ENCODE measurements at regions not wholly inside any gene's neighbourhood (a gene's known extent, or its start where the extent isn't known, plus 50 kb on each side); places are given as distances from the start of the nearest gene placed in this dataset.

DNA sequence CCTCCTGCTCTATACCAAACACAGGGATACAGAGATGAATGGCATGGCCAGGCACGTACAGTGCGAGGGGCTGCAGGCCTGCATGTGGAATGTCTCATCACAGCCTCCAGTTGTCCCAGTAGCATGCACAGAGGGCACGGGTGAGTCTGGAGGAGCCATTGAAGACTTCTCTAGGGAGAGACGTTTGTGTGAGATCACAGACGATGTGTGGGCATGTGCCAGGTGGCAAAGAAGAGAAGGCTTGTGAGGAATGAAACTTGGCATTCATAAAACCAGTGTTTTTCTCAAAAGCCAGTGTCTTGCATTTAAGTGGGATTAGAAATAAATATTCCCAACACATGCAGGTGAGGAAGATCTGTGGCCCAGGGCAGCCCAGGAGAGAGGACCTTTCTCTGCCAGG lies 119.1 kb upstream of the UBE3A start:
- no peak for TF ChIP-seq EZH2 (IDR thresholded peaks at IDR 0.05; ENCODE audit: low read length)
- TF ChIP-seq, protein P1, sequence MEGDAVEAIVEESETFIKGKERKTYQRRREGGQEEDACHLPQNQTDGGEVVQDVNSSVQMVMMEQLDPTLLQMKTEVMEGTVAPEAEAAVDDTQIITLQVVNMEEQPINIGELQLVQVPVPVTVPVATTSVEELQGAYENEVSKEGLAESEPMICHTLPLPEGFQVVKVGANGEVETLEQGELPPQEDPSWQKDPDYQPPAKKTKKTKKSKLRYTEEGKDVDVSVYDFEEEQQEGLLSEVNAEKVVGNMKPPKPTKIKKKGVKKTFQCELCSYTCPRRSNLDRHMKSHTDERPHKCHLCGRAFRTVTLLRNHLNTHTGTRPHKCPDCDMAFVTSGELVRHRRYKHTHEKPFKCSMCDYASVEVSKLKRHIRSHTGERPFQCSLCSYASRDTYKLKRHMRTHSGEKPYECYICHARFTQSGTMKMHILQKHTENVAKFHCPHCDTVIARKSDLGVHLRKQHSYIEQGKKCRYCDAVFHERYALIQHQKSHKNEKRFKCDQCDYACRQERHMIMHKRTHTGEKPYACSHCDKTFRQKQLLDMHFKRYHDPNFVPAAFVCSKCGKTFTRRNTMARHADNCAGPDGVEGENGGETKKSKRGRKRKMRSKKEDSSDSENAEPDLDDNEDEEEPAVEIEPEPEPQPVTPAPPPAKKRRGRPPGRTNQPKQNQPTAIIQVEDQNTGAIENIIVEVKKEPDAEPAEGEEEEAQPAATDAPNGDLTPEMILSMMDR (optimal IDR thresholded peaks at IDR 0.05 in 1 of 3, IDR thresholded peaks at IDR 0.05 in 1 of 3, conservative IDR thresholded peaks at IDR 0.05 in 1 of 3; ENCODE audit: extremely low read depth in 1 of 3, insufficient read depth in 2 of 3, low read length in 3 of 3), result no peak
- Histone ChIP-seq H3K27ac (ENCODE audit: control insufficient read depth, insufficient read depth, low read length) (no peak overlapping the region), H3K9me1 (ENCODE audit: control insufficient read depth, extremely low read depth, insufficient read depth, low read length) (no peaks in the 10 kb centered on the region), H3K36me3 (ENCODE audit: control insufficient read depth in 2 of 2, extremely low read depth in 1 of 2, insufficient read depth in 2 of 2, low read length in 2 of 2) (no peaks in the 10 kb centered on the region), H3K27me3 (ENCODE audit: control insufficient read depth, extremely low read depth, insufficient read depth, low read length) (no peaks in the 10 kb centered on the region), H3K9ac (ENCODE audit: control insufficient read depth, extremely low read depth, insufficient read depth, low read length) (no peak overlapping the region), H3K4me2 (ENCODE audit: control insufficient read depth, extremely low read depth, insufficient read depth, low read depth, low read length) (no peak overlapping the region), H3K79me2 (ENCODE audit: control insufficient read depth, insufficient read depth, low read length) (no peaks in the 10 kb centered on the region), H3K9me3 (ENCODE audit: control insufficient read depth, low read depth, low read length) (peaks cover 12% of the 10 kb centered on the region), H3K4me1 (ENCODE audit: control insufficient read depth, extremely low read depth, insufficient read depth, low read length) (no peaks in the 10 kb centered on the region), H2AFZ (ENCODE audit: control insufficient read depth, low read length) (no peak overlapping the region), H3K4me3 (ENCODE audit: control insufficient read depth in 2 of 3, extremely low read depth in 1 of 3, insufficient read depth in 2 of 3, low read depth in 1 of 3, low read length in 3 of 3) (no peak overlapping the region), H4K20me1 (ENCODE audit: control insufficient read depth, extremely low read depth, insufficient read depth, low read length) (no peaks in the 10 kb centered on the region)
- dilution Hi-C loops (cut with MboI; ENCODE audit: extremely low pct_ligation_motif_present, low sequenced_read_pairs), result no loop called here
- DNase-seq (ENCODE audit: low read depth, low spot score), result no peak
- no peak for FAIRE-seq

DNA sequence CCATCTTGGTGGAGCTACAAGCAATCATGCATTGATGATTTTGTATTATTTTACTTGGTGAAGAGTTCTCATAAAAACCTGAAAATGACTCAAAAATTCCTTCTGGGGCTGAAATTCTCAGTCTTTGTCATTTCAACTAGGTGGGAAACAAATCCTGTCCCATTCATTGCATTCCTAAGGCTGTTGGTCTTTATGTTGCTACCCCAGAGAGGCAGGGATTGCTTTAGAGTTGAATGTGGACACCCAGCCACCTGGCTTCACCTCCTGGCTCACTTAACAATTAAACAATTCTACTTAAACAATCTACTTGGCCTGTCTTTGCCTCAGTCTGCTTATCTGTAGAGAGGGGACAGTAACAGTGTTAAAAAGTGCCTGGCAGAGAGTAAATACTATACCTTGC lies 117.3 kb upstream of the UBE3A start:
- Histone ChIP-seq H3K9me1 (ENCODE audit: control insufficient read depth, extremely low read depth, insufficient read depth, low read length) (no peaks in the 10 kb centered on the region), H2AFZ (ENCODE audit: control insufficient read depth, low read length) (no peak overlapping the region), H3K36me3 (ENCODE audit: control insufficient read depth in 2 of 2, extremely low read depth in 1 of 2, insufficient read depth in 2 of 2, low read length in 2 of 2) (no peaks in the 10 kb centered on the region), H3K27ac (ENCODE audit: control insufficient read depth, insufficient read depth, low read length) (no peak overlapping the region), H3K4me1 (ENCODE audit: control insufficient read depth, extremely low read depth, insufficient read depth, low read length) (no peaks in the 10 kb centered on the region), H3K79me2 (ENCODE audit: control insufficient read depth, insufficient read depth, low read length) (no peaks in the 10 kb centered on the region), H3K4me2 (ENCODE audit: control insufficient read depth, extremely low read depth, insufficient read depth, low read depth, low read length) (no peak overlapping the region), H3K9me3 (ENCODE audit: control insufficient read depth, low read depth, low read length) (peaks cover 12% of the 10 kb centered on the region), H3K9ac (ENCODE audit: control insufficient read depth, extremely low read depth, insufficient read depth, low read length) (no peak overlapping the region), H4K20me1 (ENCODE audit: control insufficient read depth, extremely low read depth, insufficient read depth, low read length) (no peaks in the 10 kb centered on the region), H3K27me3 (ENCODE audit: control insufficient read depth, extremely low read depth, insufficient read depth, low read length) (no peaks in the 10 kb centered on the region), H3K4me3 (ENCODE audit: control insufficient read depth in 2 of 3, extremely low read depth in 1 of 3, insufficient read depth in 2 of 3, low read depth in 1 of 3, low read length in 3 of 3) (no peak overlapping the region)
- DNase-seq (ENCODE audit: low read depth, low spot score) (no peak), FAIRE-seq (no peak)
- dilution Hi-C loops (cut with MboI; ENCODE audit: extremely low pct_ligation_motif_present, low sequenced_read_pairs), result no loop called here
- TF ChIP-seq EZH2 (IDR thresholded peaks at IDR 0.05; ENCODE audit: low read length), result no peak
- TF ChIP-seq, protein P1 (optimal IDR thresholded peaks at IDR 0.05 in 1 of 3, IDR thresholded peaks at IDR 0.05 in 1 of 3, conservative IDR thresholded peaks at IDR 0.05 in 1 of 3; ENCODE audit: extremely low read depth in 1 of 3, insufficient read depth in 2 of 3, low read length in 3 of 3), result no peak

All from keratinocyte (primary cell).